GM21423 (cell line): ENCODE measurements at regions not wholly inside any gene's neighbourhood (a gene's known extent, or its start where the extent isn't known, plus 50 kb on each side); places are given as distances from the start of the nearest gene placed in this dataset.

Experiments
- ATAC-seq: cut with Tn5 transposase; IDR thresholded peaks from one replicate; pipeline ENCODE4 v1.9.1; 2021; ENCODE audit warnings: mild to moderate bottlenecking, moderate library complexity; ENCODE audit not compliant: unreplicated experiment

- ATAC-seq, result no peak
Observed at GRCh38 chr3:44016818-44017217, 224.9 kb upstream of the TOPAZ1 start.

DNA sequence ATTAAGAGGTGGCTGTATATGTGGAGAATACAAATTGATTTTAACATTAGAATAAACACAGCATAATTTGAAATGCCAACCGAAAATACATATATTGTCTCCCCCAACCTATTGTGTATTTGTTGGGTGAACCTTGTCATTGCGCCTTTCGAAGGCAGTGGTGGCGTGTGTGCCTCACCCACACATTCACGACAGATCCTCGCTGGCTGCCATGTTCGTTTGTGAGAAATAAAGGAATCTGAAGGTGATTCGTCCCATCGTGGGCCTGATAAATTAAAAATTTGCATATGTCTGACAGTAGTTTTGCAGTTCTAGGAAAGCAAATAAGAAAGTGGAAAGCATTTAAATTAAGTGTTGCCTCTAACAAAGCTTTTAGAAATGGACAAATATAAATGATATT is 222.8 kb upstream of the TOPAZ1 start:
- ATAC-seq, result no peak

DNA sequence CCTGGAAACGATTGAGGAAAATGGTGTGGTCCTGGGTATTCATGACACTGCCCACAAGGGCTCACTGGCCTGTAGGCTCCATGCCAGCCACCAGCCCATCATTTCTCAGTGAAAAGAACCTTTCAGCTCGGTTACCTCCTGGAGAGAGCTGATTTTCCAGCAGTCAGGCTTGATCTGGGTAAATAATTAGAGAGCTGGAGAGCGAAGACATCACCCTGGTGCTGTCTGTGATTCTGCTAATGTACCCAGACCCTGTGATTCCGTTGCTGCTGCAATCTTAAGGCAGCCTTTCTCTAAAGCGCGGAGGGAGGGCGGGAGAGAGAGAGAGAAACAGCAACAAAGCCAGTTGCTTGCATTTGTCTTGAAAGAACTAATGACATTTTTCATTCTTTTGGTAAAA is 221.9 kb upstream of the TOPAZ1 start:
- ATAC-seq, result no peak

DNA sequence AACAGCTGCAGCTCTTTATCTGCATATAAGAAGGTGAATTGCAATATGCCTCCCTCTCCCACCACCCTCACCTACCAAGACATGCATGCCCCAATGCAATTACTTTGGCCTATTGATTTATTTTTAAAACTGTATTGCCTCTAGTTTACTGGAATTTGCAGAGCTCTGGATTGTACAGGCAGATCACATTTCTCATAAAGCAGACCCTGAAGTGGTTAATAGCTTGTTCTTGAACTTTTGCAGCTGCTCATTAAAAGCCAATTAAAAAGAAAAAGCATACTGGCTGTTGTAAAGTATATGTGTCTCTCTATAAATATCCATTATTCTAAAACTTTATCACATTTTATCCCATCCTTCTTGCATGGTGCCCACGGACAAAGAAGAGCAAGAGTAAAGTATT is 221.5 kb upstream of the TOPAZ1 start:
- no peak for ATAC-seq

DNA sequence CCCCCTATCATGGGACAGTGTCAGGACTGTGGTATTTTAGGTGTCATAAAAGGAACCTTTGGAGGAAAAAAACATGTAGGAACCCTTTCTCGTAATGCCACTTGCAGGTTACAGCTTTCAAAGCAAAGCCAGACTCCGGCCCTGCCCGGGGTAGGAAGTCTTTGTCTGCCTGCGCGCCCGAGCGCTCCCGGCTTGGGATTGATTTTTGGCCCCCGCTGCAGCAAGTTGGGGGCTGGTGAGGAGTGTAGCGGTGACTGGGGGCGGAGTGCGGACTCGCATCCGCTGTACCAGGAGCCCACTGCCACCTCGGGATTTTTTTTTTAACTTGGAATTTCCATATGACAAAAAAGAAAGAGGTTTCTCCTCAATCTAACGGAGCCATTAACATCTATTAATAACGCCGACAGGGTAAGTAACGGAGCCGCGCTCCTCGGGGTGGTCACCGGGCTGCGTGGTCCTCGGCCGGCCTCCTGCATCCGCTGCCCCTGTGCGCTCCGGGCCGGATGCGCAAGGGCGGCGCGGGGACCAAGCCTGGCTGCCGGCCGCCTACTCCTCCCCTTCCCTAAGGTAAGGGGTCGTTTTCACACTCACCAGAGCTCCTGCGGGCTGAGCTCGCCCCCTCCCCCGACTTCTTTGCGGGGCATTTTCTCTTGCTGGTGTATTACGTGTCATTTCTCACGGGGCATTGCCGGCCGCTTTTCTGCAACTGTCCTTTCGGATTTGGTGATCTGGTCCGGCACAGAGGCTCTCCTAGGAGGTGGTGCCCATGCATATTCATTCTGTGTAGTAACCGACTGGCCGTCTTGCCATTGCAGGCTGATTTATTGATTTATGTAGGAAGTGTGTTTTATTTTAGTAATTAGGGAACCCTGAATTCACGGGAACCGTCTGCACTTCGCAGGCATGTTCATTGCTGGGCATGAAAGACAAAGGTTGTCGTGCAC is 219.8 kb upstream of the TOPAZ1 start:
- ATAC-seq, result no peak

GRCh38 chr3:44023961-44024593 is 217.6 kb upstream of the TOPAZ1 start:
- ATAC-seq, result no peak

- no peak for ATAC-seq
Observed at GRCh38 chr3:44026220-44026865, 215.3 kb upstream of the TOPAZ1 start.

DNA sequence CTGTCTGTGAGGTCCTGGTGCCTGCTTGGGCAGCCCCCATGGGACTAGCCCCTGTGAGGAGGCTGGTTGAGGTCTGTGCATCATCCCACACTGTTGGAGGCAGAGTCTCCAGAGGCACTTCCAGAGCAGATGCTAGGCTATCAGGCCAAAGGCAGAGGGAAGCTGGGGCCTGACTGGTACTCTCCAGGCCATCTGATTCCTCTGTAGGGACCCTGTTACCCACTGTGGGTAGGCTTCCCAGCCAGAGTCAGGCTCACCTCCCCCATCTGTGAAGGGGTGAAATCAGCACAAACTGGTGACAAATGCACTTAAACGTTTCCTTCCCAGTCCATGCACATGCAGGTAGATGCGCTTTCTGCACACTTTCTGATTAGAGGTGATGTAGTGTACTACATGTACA is 212.6 kb upstream of the TOPAZ1 start:
- no peak for ATAC-seq

GRCh38 chr3:44030285-44030684 is 211.4 kb upstream of the TOPAZ1 start:
- no peak for ATAC-seq

DNA sequence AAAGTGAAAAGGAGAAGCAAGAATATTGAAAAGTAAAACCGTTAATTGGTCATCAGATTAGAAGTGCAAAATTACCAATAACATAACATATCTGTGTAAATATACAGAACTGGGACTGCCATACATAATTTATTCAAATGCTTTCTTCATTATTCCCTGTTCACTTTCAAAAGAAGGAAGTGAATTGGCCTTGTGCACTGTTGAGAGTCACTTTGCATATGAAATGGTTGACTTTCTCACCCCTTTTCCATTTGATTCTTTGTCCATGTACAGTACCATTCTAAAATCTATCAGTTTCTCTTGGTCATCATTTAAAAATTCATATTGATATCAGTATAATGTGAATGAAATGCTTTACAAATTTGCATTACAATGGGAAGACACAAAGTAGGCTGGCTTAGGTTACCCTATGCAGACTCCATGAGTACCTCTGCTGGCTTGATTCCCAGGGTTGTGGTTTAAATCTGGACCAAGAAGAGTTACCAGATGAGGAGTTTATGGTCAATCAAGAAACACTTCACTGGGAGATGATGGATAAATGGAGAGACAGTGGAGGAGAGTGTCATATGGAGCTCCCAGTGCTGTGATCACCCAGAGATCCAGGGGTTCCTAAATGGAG is 210.9 kb upstream of the TOPAZ1 start:
- no peak for ATAC-seq

DNA sequence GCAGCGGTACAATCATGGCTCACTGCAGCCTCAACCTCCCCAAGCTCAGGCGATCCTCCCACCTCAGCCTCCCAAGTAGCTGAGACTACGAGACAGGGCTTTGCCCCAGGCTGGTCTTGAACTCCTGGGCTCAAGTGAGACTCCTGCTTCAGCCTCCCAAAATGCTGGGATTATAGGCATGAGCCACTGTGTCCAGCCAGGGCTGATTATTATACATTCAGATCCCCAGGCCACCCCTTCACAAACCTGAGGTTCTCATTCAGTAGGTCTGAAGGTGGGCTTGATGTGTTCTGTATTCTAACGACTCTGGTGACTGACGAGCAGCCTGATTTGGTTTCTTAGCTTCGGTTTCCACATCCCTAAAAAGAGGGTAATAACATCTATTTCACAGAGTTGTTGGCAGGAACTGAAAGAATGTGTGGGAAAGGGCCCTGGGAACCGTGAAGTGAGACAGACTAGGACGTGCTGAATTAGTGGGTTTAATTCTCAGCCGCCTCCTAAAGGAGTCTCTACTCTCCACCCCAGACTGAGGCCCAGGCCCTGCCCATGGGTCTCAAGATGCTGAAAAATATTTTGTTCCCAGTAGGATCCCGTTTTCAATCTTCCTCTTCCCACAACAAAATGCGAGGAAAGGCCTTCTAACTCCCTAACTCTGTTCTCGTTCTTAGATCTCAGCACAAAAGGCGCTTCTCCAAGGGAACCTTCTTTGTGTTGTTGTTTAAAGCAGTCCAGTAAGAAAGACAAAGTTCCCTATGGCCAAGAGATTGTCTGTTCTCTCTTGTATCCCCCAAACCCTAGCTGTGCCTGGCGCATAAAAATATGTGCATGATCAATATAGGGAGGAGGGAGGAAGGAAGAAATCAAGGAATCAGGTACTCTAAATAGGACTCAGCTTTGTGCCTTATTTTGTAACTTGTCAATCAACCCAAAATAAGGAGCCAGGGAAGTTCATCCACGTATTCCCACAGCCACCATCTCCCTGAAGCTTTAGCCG is 210.0 kb upstream of the TOPAZ1 start:
- ATAC-seq, result no peak

- no peak for ATAC-seq
Observed at GRCh38 chr3:44032487-44032886, 209.2 kb upstream of the TOPAZ1 start.

- no peak for ATAC-seq
Observed at GRCh38 chr3:44033123-44033522, 208.6 kb upstream of the TOPAZ1 start.

- ATAC-seq, result no peak
Observed at GRCh38 chr3:44036850-44037249, 204.8 kb upstream of the TOPAZ1 start.

DNA sequence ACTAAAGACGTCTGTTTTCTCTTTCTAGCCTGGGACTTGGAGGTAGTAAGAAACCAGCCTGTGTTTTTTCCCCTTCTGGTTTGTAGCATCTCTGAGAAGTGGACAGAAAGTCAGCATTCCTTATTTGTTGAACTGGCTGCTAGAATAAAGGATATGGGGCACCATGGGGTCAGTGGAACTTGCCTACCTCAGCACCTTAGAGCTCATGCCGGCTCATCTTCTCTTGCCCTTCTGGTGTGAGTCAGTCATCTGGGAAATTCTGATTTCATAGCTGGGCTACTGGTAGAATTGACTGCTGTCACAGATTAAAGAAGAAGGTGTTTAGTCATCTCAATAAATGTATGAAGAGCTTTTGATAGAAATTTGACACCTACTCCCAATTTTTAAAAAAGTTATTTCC is 202.7 kb upstream of the TOPAZ1 start:
- no peak for ATAC-seq

DNA sequence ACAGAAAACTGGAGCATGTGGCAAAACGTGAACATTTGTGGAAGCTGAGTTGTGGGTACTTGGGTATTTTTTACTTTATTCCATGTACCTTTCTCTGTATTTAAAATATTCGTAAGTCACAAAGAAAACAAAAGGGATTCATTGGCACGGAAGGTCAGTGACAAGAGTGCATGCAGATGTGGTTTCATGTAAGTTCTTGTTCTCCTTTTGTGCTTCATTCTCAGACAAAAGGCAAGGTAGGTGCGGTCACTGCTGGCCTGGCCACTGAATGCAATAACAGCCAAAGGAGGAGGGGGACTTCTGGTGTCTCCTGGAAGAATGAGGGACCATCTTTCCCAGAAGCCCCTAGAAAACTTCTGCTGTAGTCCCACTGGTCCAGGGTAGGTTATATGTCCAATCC is 200.0 kb upstream of the TOPAZ1 start:
- no peak for ATAC-seq

DNA sequence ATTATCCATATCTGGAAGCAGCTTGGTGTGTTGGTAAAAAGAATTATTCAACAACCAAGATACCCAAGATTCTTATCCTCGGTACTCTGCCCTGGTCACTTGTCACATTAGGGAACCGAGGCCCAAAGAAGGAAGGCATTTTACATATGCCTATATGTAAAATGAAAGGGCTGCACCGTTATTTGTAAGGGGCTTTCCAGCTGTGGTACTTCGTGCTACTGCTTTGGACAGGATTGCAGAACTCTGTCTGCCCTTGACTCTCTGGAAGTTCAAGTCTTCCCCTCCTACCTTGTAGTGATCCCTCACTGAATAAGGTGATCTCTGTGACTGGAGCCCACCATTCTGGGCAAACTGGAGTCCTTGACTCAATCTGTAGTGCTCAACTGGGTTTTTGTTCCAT is 198.9 kb upstream of the TOPAZ1 start:
- ATAC-seq, result no peak

- peak; percentile 89 for ATAC-seq
Observed at GRCh38 chr3:44045476-44046275, 196.0 kb upstream of the TOPAZ1 start.

GRCh38 chr3:44047796-44048195 is 193.9 kb upstream of the TOPAZ1 start:
- ATAC-seq, result no peak
